HepG2 (cell line): ENCODE measurements at regions not wholly inside any gene's neighbourhood (a gene's known extent, or its start where the extent isn't known, plus 50 kb on each side); places are given as distances from the start of the nearest gene placed in this dataset.

Source experiments
- ATAC-seq: fragments of 200-7000 bp; cut with Tn5 transposase; 3 replicates; pipeline ENCODE4 v1.9.1; 2020; ENCODE audit warnings: mild to moderate bottlenecking, moderate library complexity
- BruUV-seq: library from RNA; stranded (reverse); fragments of 400-500 nt; replicated peaks from 2 replicates; lab custom pipeline; 2021; lab: Mats Ljungman, UMichigan
- CTCF ChIA-PET: fragments of 300-600 bp; formaldehyde crosslinking; extraction: SDS; loops from one replicate; lab custom pipeline; 2021; ENCODE audit warnings: low total read pairs, inconsistent platforms, low intra/inter-chr PET ratio; lab: Yijun Ruan, JAX
- POLR2A ChIA-PET: fragments of 350-600 bp; sonication (Branson Sonifier 250); formaldehyde crosslinking; loops from one replicate; lab custom pipeline; 2020; ENCODE audit warnings: antibody characterized with exemption, inconsistent platforms; lab: Yijun Ruan, JAX
- DNase-seq: peaks from one replicate; pipeline ENCODE4 v3.0.0-alpha.2; 2015; ENCODE audit warnings: low spot score
- FAIRE-seq: peaks from 3 replicates; lab custom pipeline; 2011; peaks lifted over from hg19 to GRCh38; lab: Jason Lieb, UNC
- H2AFZ ChIP-seq: one replicate; pipeline ENCODE4 v1.6.1; 2011; ENCODE audit warnings: low read length, inconsistent platforms
- H3K27ac ChIP-seq: fragments of 300-600 bp; 3 replicates; pipeline ENCODE4 v1.8.0; 2011; ENCODE audit warnings: mixed run types, mild to moderate bottlenecking, mixed read lengths, low read length, inconsistent platforms; ENCODE audit not compliant: insufficient read depth; ENCODE audit errors: extremely low read length
- H3K27me3 ChIP-seq, 2 experiments: fragments of 200-600 bp in 1 of 2; 2 replicates in 1 of 2; 3 replicates in 1 of 2; pipeline versions ENCODE4 v1.6.0 to v1.8.0; 2011; ENCODE audit warnings: low read length in 2 of 2, mild to moderate bottlenecking in 2 of 2, moderate library complexity in 2 of 2, inconsistent platforms in 1 of 2; ENCODE audit not compliant: insufficient read depth in 2 of 2, control insufficient read depth in 1 of 2
- H3K36me3 ChIP-seq, 2 experiments: fragments of 200-600 bp in 1 of 2; replicated peaks in 1 of 2; 2 replicates in 1 of 2; 3 replicates in 1 of 2; pipeline versions ENCODE4 v1.5.1 to v1.8.0; 2011; ENCODE audit warnings: low read length in 2 of 2, inconsistent platforms in 1 of 2; ENCODE audit not compliant: insufficient read depth in 2 of 2, control insufficient read depth in 1 of 2
- H3K4me1 ChIP-seq: 2 replicates; pipeline ENCODE4 v1.5.1; 2012; ENCODE audit warnings: low read length, inconsistent platforms; ENCODE audit not compliant: insufficient read depth
- H3K4me2 ChIP-seq: 2 replicates; pipeline ENCODE4 v1.6.0; 2011; ENCODE audit warnings: low read depth, low read length, inconsistent platforms
- H3K4me3 ChIP-seq, 3 experiments: fragments of 200-600 bp in 1 of 3; sonication (generic), shearing (Covaris generic) in 1 of 3; replicated peaks in 1 of 3; 2 replicates each; pipeline ENCODE4 v1.5.1; 2011 to 2016; ENCODE audit warnings: low read length in 3 of 3, inconsistent platforms in 2 of 3, low read depth in 2 of 3, mild to moderate bottlenecking in 2 of 3, control low read depth in 1 of 3, mixed read lengths in 1 of 3; ENCODE audit not compliant: insufficient read depth in 1 of 3
- H3K79me2 ChIP-seq: one replicate; pipeline ENCODE4 v1.6.1; 2011; ENCODE audit warnings: low read length, inconsistent platforms; ENCODE audit not compliant: insufficient read depth
- H3K9ac ChIP-seq: 2 replicates; pipeline ENCODE4 v1.6.0; 2011; ENCODE audit warnings: mild to moderate bottlenecking, low read depth, low read length, inconsistent platforms; ENCODE audit not compliant: insufficient read depth
- H3K9me3 ChIP-seq: 2 replicates; pipeline ENCODE4 v1.5.1; 2012; ENCODE audit warnings: mild to moderate bottlenecking, low read length
- H4K20me1 ChIP-seq: 2 replicates; pipeline ENCODE4 v1.6.0; 2011; ENCODE audit warnings: inconsistent platforms, mild to moderate bottlenecking, low read length, moderate library complexity; ENCODE audit not compliant: insufficient read depth
- HES4 ChIP-seq: sonication (generic); formaldehyde crosslinking; IDR thresholded peaks from 2 replicates; pipeline ENCODE4 v1.9.0; 2021; ENCODE audit warnings: mild to moderate bottlenecking, missing genetic modification reagents, borderline replicate concordance
- JUNB ChIP-seq: sonication (generic); formaldehyde crosslinking; IDR thresholded peaks from 2 replicates; pipeline ENCODE4 v1.8.0; 2022; ENCODE audit warnings: missing genetic modification reagents, mild to moderate bottlenecking, borderline replicate concordance
- MAFG ChIP-seq: sonication (generic); formaldehyde crosslinking; IDR thresholded peaks from 2 replicates; pipeline ENCODE4 v1.5.1; 2020; ENCODE audit warnings: mild to moderate bottlenecking, missing genetic modification reagents
- PRDM4 ChIP-seq: sonication (generic); formaldehyde crosslinking; IDR thresholded peaks from 2 replicates; pipeline ENCODE4 v1.9.0; 2021; ENCODE audit warnings: missing genetic modification reagents, borderline replicate concordance
- SMAD3 ChIP-seq: sonication (generic); formaldehyde crosslinking; IDR thresholded peaks from 2 replicates; pipeline ENCODE4 v1.4.0; 2020; ENCODE audit warnings: missing genetic modification reagents
- SP5 ChIP-seq: IDR thresholded peaks from 2 replicates; pipeline ENCODE4 v1.6.1; 2016; ENCODE audit warnings: low read depth, borderline replicate concordance
- THRA ChIP-seq: sonication (generic); formaldehyde crosslinking; IDR thresholded peaks from 2 replicates; pipeline ENCODE4 v1.4.0; 2020; ENCODE audit warnings: missing genetic modification reagents, borderline replicate concordance
- ZBTB37 ChIP-seq: sonication (generic); formaldehyde crosslinking; IDR thresholded peaks from 2 replicates; pipeline ENCODE4 v1.4.0; 2020; ENCODE audit warnings: mild to moderate bottlenecking, missing genetic modification reagents
- ZBTB38 ChIP-seq: sonication (generic); formaldehyde crosslinking; IDR thresholded peaks from 2 replicates; pipeline ENCODE4 v1.5.1; 2020; ENCODE audit warnings: mild to moderate bottlenecking, missing genetic modification reagents
- ZBTB46 ChIP-seq: sonication (generic); formaldehyde crosslinking; IDR thresholded peaks from 2 replicates; pipeline ENCODE4 v1.4.0; 2020; ENCODE audit warnings: mild to moderate bottlenecking, missing genetic modification reagents, borderline replicate concordance
- ZFP36L2 ChIP-seq: sonication (generic); formaldehyde crosslinking; IDR thresholded peaks from 2 replicates; pipeline ENCODE4 v1.4.0; 2020; ENCODE audit warnings: missing genetic modification reagents
- ZMAT5 ChIP-seq: sonication (generic); formaldehyde crosslinking; IDR thresholded peaks from 2 replicates; pipeline ENCODE4 v1.5.0; 2020; ENCODE audit warnings: mild to moderate bottlenecking, low read depth, missing genetic modification reagents, borderline replicate concordance
- ZNF660 ChIP-seq: sonication (generic); formaldehyde crosslinking; IDR thresholded peaks from 2 replicates; pipeline ENCODE4 v1.5.1; 2020; ENCODE audit warnings: mild to moderate bottlenecking, low read depth, missing genetic modification reagents, borderline replicate concordance
- ZNF703 ChIP-seq: sonication (generic); formaldehyde crosslinking; IDR thresholded peaks from 2 replicates; pipeline ENCODE4 v1.5.1; 2020; ENCODE audit warnings: missing genetic modification reagents, mild to moderate bottlenecking, moderate library complexity, borderline replicate concordance
- WGBS: methylation state at CpG from one replicate; pipeline ENCODE4 v1.1.6; 2017; ENCODE audit warnings: low lambda C conversion rate; 5-methylcytosine and 5-hydroxymethylcytosine counted together
- in situ Hi-C: cut with HindIII; loops from 2 replicates; pipeline ENCODE4 v1.10.0; 2017; ENCODE audit warnings: low pct_unique_long_range_greater_than_20kb; ENCODE audit not compliant: extremely low pct_ligation_motif_present
- intact Hi-C: fragments of 100-400 bp; cut with micrococcal nuclease; formaldehyde crosslinking; loops from one replicate; pipeline ENCODE4 v1.10.0; 2022; ENCODE audit not compliant: unreplicated experiment

GRCh38 chr5:3114467-3114866, 363.0 kb upstream of the IRX2 start (continued):
- TF ChIP-seq PRDM4 (CRISPR knock-in tag) (no peak), ZBTB38 (CRISPR knock-in tag) (no peak), ZBTB46 (CRISPR knock-in tag) (no peak), JUNB (CRISPR knock-in tag) (no peak), SP5 (CRISPR knock-in tag) (no peak)
- TF ChIP-seq, all 625 proteins: peak for 0

GRCh38 chr5:3110371-3110770, 358.9 kb upstream of the IRX2 start:
- Histone ChIP-seq H3K27me3 (no peaks in the 10 kb centered on the region; a peak in 2 of 5 replicates), H3K4me3 (no peak overlapping the region), H3K4me2 (no peak overlapping the region), H3K9me3 (no peaks in the 10 kb centered on the region), H3K36me3 (no peaks in the 10 kb centered on the region), H4K20me1 (no peaks in the 10 kb centered on the region), H3K79me2 (no peaks in the 10 kb centered on the region), H2AFZ (no peak overlapping the region), H3K4me1 (no peaks in the 10 kb centered on the region), H3K9ac (no peak overlapping the region), H3K27ac (no peak overlapping the region)
- WGBS: 23% methylated on average over 5 of the region's 9 CpGs
- ATAC-seq (no peak), DNase-seq (no peak), FAIRE-seq (no peak)
- POLR2A ChIA-PET: no interaction called here
- intact Hi-C loops: no loop called here
- CTCF ChIA-PET: no interaction called here
- BruUV-seq: no TSS peak
- in situ Hi-C loops: no loop called here
- TF ChIP-seq HES4 (CRISPR knock-in tag) (no peak), ZBTB37 (CRISPR knock-in tag) (no peak), THRA (CRISPR knock-in tag) (no peak), ZNF660 (CRISPR knock-in tag) (no peak), ZNF703 (CRISPR knock-in tag) (no peak), MAFG (CRISPR knock-in tag) (no peak), ZFP36L2 (no peak), SMAD3 (no peak), ZBTB46 (CRISPR knock-in tag) (no peak), ZMAT5 (no peak)
